Transverse colon (tissue), 4 donors: ENCODE measurements at regions not wholly inside any gene's neighbourhood (a gene's known extent, or its start where the extent isn't known, plus 50 kb on each side); places are given as distances from the start of the nearest gene placed in this dataset.

ENCODE experiments used
- DNase-seq: peaks from one replicate; pipeline ENCODE4 v3.0.0-alpha.2; 2019
- H3K27ac ChIP-seq, 4 donors: fragments of 200-600 bp; sonication (generic); 2 replicates each; pipeline ENCODE4 v1.5.1; 2016 to 2018; ENCODE audit warnings: inconsistent platforms in 4 of 4
- H3K27me3 ChIP-seq: fragments of 200-600 bp; sonication (generic); 2 replicates; pipeline ENCODE4 v1.5.1; 2017; ENCODE audit warnings: inconsistent platforms
- H3K36me3 ChIP-seq, 4 donors: fragments of 200-600 bp; sonication (generic); 2 replicates each; pipeline ENCODE4 v1.5.1; 2017 to 2019; ENCODE audit warnings: inconsistent platforms in 4 of 4
- H3K4me1 ChIP-seq, 4 donors: fragments of 200-600 bp; sonication (generic); 2 replicates each; pipeline ENCODE4 v1.5.1; 2017 to 2020; ENCODE audit warnings: inconsistent platforms in 4 of 4
- H3K4me3 ChIP-seq, 4 donors: fragments of 200-600 bp; sonication (generic); 1 replicate in 1 of 4; 2 replicates in 3 of 4; pipeline versions ENCODE4 v1.5.1 to v1.6.1; 2017 to 2019; ENCODE audit warnings: inconsistent platforms in 4 of 4
- H3K9me3 ChIP-seq, 2 donors: fragments of 200-600 bp; sonication (generic); 2 replicates each; pipeline ENCODE4 v1.5.1; 2017 to 2019; ENCODE audit warnings: inconsistent platforms in 2 of 2
- CTCF ChIP-seq, 5 experiments: fragments of 200-600 bp in 3 of 5; fragments of 450-650 bp in 2 of 5; sonication (generic) in 3 of 5; IDR thresholded peaks; 1 replicate in 2 of 5; 2 replicates in 3 of 5; pipeline ENCODE4 v1.5.1; 2016 to 2017; ENCODE audit warnings: antibody characterized with exemption in 5 of 5, inconsistent platforms in 3 of 5, mild to moderate bottlenecking in 2 of 5, moderate library complexity in 1 of 5
- EP300 ChIP-seq: sonication (generic); formaldehyde crosslinking; IDR thresholded peaks from one replicate; pipeline ENCODE4 v1.6.1; 2017; ENCODE audit warnings: antibody characterized with exemption, low read depth
- POLR2A ChIP-seq: fragments of 450-650 bp; IDR thresholded peaks from one replicate; pipeline ENCODE4 v1.6.1; 2016; ENCODE audit warnings: antibody characterized with exemption, mild to moderate bottlenecking, moderate library complexity
- POLR2AphosphoS5 ChIP-seq, 3 donors: sonication (generic); formaldehyde crosslinking; IDR thresholded peaks; one replicate each; pipeline ENCODE4 v1.6.1; 2016; ENCODE audit warnings: antibody characterized with exemption in 3 of 3
- WGBS, 2 donors: methylation state at CpG; one replicate each; pipeline ENCODE4 v1.1.5; 2018; ENCODE audit warnings: low coverage in 1 of 2; 5-methylcytosine and 5-hydroxymethylcytosine counted together
- in situ Hi-C, 4 donors: fragments of 200-750 bp; cut with MboI; loops; one replicate each; pipeline versions ENCODE4 v1.15.0 to v1.15.1; 2017; ENCODE audit warnings: low sequenced_read_pairs in 3 of 4, low pct_ligation_motif_present in 1 of 4, low pct_unique_long_range_greater_than_20kb in 1 of 4
- intact Hi-C: fragments of 100-400 bp; cut with DNase I; formaldehyde crosslinking; loops from one replicate; pipeline ENCODE4 v1.15.1; 2023; ENCODE audit warnings: low total_unique reads

- TF ChIP-seq POLR2A (no peak), CTCF (IDR thresholded peaks at IDR 0.05) (no peak), POLR2AphosphoS5 (IDR thresholded peaks at IDR 0.05) (no peak), EP300 (no peak)
- no peak overlapping the region for H3K27ac ChIP-seq
- intact Hi-C loops, result no loop called here
- H3K4me3 ChIP-seq, result no peak overlapping the region
- no peak for DNase-seq
- no peaks in the 10 kb centered on the region for H3K36me3 ChIP-seq
- in situ Hi-C loops, result no loop called here
- H3K4me1 ChIP-seq, result no peaks in the 10 kb centered on the region
- no peaks in the 10 kb centered on the region for H3K9me3 ChIP-seq
- no peaks in the 10 kb centered on the region for H3K27me3 ChIP-seq
Measured at GRCh38 chr2:223282221-223282620, 230.2 kb downstream of the KCNE4 start.

- intact Hi-C loops (no loop called here), in situ Hi-C loops (no loop called here)
- Histone ChIP-seq H3K9me3 (no peaks in the 10 kb centered on the region), H3K27me3 (no peaks in the 10 kb centered on the region), H3K4me3 (no peak overlapping the region), H3K4me1 (no peaks in the 10 kb centered on the region), H3K27ac (no peak overlapping the region), H3K36me3 (no peaks in the 10 kb centered on the region)
- WGBS, 2 donors, result 67 to 69% methylated on average over 2 of the region's 2 CpGs
- TF ChIP-seq EP300 (no peak), POLR2AphosphoS5 (IDR thresholded peaks at IDR 0.05) (no peak), POLR2A (no peak), CTCF (IDR thresholded peaks at IDR 0.05) (no peak)
- no peak for DNase-seq
Measured at GRCh38 chr2:223283329-223283728, 231.3 kb downstream of the KCNE4 start.

- no peak for TF ChIP-seq POLR2AphosphoS5 (IDR thresholded peaks at IDR 0.05)
- TF ChIP-seq CTCF (IDR thresholded peaks at IDR 0.05), result no peak
- TF ChIP-seq EP300, result no peak
- TF ChIP-seq POLR2A, result no peak
- in situ Hi-C loops (no loop called here), intact Hi-C loops (no loop called here)
- no peaks in the 10 kb centered on the region for H3K36me3 ChIP-seq
- H3K27me3 ChIP-seq, result no peaks in the 10 kb centered on the region
- H3K9me3 ChIP-seq, result no peaks in the 10 kb centered on the region
- no peak overlapping the region for H3K4me3 ChIP-seq
- no peaks in the 10 kb centered on the region for H3K4me1 ChIP-seq
- no peak overlapping the region for H3K27ac ChIP-seq
- DNase-seq, result no peak
Measured at GRCh38 chr2:223283771-223284170, 231.8 kb downstream of the KCNE4 start.

GRCh38 chr2:223285370-223286265, 233.6 kb downstream of the KCNE4 start:
- intact Hi-C loops (no loop called here), in situ Hi-C loops (no loop called here)
- Histone ChIP-seq H3K4me3 (no peak overlapping the region), H3K4me1 (no peaks in the 10 kb centered on the region), H3K36me3 (no peaks in the 10 kb centered on the region), H3K27me3 (no peaks in the 10 kb centered on the region), H3K9me3 (no peaks in the 10 kb centered on the region), H3K27ac (no peak overlapping the region)
- WGBS, 2 donors, result 86% methylated on average over 6 of the region's 6 CpGs; no CpG with 5 or more reads in 1 of the 2 donors
- no peak for DNase-seq
- TF ChIP-seq EP300, result no peak
- no peak for TF ChIP-seq POLR2A
- no peak for TF ChIP-seq POLR2AphosphoS5 (IDR thresholded peaks at IDR 0.05)
- no peak for TF ChIP-seq CTCF (IDR thresholded peaks at IDR 0.05)
